OCI-LY1 (cell line): ENCODE measurements at regions not wholly inside any gene's neighbourhood (a gene's known extent, or its start where the extent isn't known, plus 50 kb on each side); places are given as distances from the start of the nearest gene placed in this dataset.

ENCODE experiments used
- CTCF ChIP-seq: fragments of 200-600 bp; sonication (generic), shearing (Covaris generic); IDR thresholded peaks from 2 replicates; pipeline ENCODE4 v1.5.1; 2017; ENCODE audit warnings: mild to moderate bottlenecking, antibody characterized with exemption, low read length, moderate library complexity, mixed read lengths
- EZH2 ChIP-seq: fragments of 200-600 bp; sonication (generic), shearing (Covaris generic); IDR thresholded peaks from 2 replicates; pipeline ENCODE4 v1.8.0; 2017; ENCODE audit warnings: borderline replicate concordance, mixed run types, mild to moderate bottlenecking, antibody characterized with exemption, low read length, moderate library complexity, mixed read lengths

GRCh38 chr4:188408244-188409030, 269.2 kb downstream of the TRIML1 start:
- TF ChIP-seq CTCF, result no peak
- no peak for TF ChIP-seq EZH2
